A549 (cell line): ENCODE measurements at regions not wholly inside any gene's neighbourhood (a gene's known extent, or its start where the extent isn't known, plus 50 kb on each side); places are given as distances from the start of the nearest gene placed in this dataset.

Experiments
- BHLHE40 ChIP-seq: IDR thresholded peaks from 2 replicates; pipeline ENCODE4 v1.6.1; 2012; ENCODE audit warnings: low read depth, low read length, inconsistent platforms
- CHD2 ChIP-seq: fragments of 150-350 bp; IDR thresholded peaks from 2 replicates; pipeline ENCODE4 v1.6.1; 2014; ENCODE audit warnings: low read length; ENCODE audit not compliant: partially characterized antibody
- CTCF ChIP-seq: fragments of >200 bp; sonication (Bioruptor Twin); formaldehyde crosslinking; IDR thresholded peaks from 3 replicates; pipeline ENCODE4 v1.5.1; 2016
- ESRRA ChIP-seq: fragments of 150-350 bp; IDR thresholded peaks from 2 replicates; pipeline ENCODE4 v1.6.1; 2014; ENCODE audit warnings: mild to moderate bottlenecking, low read length, borderline replicate concordance
- NFE2L2 ChIP-seq: fragments of 150-350 bp; conservative IDR thresholded peaks from 2 replicates; pipeline ENCODE4 v1.6.1; 2014; ENCODE audit warnings: low read length
- NPAS2 ChIP-seq: fragments of 250-450 bp; sonication (Bioruptor Pico); IDR thresholded peaks from 2 replicates; pipeline ENCODE4 v1.8.0; 2022; ENCODE audit warnings: mild to moderate bottlenecking, moderate library complexity, borderline replicate concordance
- POLR2A ChIP-seq: IDR thresholded peaks from 2 replicates; pipeline ENCODE4 v1.6.1; 2012; ENCODE audit warnings: mild to moderate bottlenecking, low read length
- RCOR1 ChIP-seq: fragments of 150-350 bp; IDR thresholded peaks from 2 replicates; pipeline ENCODE4 v1.6.1; 2014; ENCODE audit warnings: antibody characterized with exemption, low read length, low read depth
- RNF2 ChIP-seq: fragments of 200-600 bp; sonication (generic); IDR thresholded peaks from 2 replicates; pipeline ENCODE4 v1.6.1; 2016; ENCODE audit warnings: low read depth, mild to moderate bottlenecking, antibody characterized with exemption, moderate library complexity, borderline replicate concordance
- SMC3 ChIP-seq: fragments of >200 bp; sonication (Bioruptor Twin); formaldehyde crosslinking; IDR thresholded peaks from 3 replicates; pipeline ENCODE4 v1.6.1; 2018; ENCODE audit warnings: inconsistent platforms

GRCh38 chr22:48337957-48338792 is 1489.5 kb downstream of the BRD1 start:
- TF ChIP-seq CTCF (no peak), SMC3 (no peak), ESRRA (no peak), NFE2L2 (no peak), NPAS2 (CRISPR knock-in tag) (no peak), RNF2 (no peak), BHLHE40 (no peak), CHD2 (no peak), RCOR1 (no peak), POLR2A (no peak)
